SK-N-SH (cell line): ENCODE measurements at regions not wholly inside any gene's neighbourhood (a gene's known extent, or its start where the extent isn't known, plus 50 kb on each side); places are given as distances from the start of the nearest gene placed in this dataset.
"Not testable (repeated sequence)": the region's sequence is repeated elsewhere in the genome, so short reads cannot be mapped to it uniquely, and the experiment has no call there.

Experiments
- EP300 ChIP-seq, 2 experiments: IDR thresholded peaks; 2 replicates each; pipeline versions ENCODE4 v1.4.0 to v1.6.1; 2012; ENCODE audit warnings: borderline replicate concordance in 1 of 2, low read depth in 1 of 2, low read length in 1 of 2
- EZH2phosphoT487 ChIP-seq: fragments of 200-600 bp; sonication (generic); IDR thresholded peaks from 2 replicates; pipeline ENCODE4 v1.6.1; 2017; ENCODE audit warnings: low read depth, mixed run types, mild to moderate bottlenecking, antibody characterized with exemption, moderate library complexity, borderline replicate concordance
- FOXJ3 ChIP-seq: sonication (generic); formaldehyde crosslinking; IDR thresholded peaks from 2 replicates; pipeline ENCODE4 v1.5.1; 2020; ENCODE audit warnings: mild to moderate bottlenecking, missing genetic modification reagents
- JUND ChIP-seq: IDR thresholded peaks from 2 replicates; pipeline ENCODE4 v1.4.0; 2012
- MEF2A ChIP-seq: IDR thresholded peaks from 2 replicates; pipeline ENCODE4 v1.4.0; 2012; ENCODE audit warnings: low read depth, borderline replicate concordance
- NRF1 ChIP-seq: IDR thresholded peaks from 2 replicates; pipeline ENCODE4 v1.6.1; 2012; ENCODE audit warnings: low read depth, mild to moderate bottlenecking, low read length
- POLR2AphosphoS5 ChIP-seq: IDR thresholded peaks from 2 replicates; pipeline ENCODE4 v1.6.1; 2012; ENCODE audit warnings: low read depth, low read length
- RAD21 ChIP-seq: IDR thresholded peaks from 2 replicates; pipeline ENCODE4 v1.6.1; 2012; ENCODE audit warnings: mild to moderate bottlenecking, low read length
- RCOR1 ChIP-seq: fragments of 150-350 bp; IDR thresholded peaks from 2 replicates; pipeline ENCODE4 v1.6.1; 2017; ENCODE audit warnings: antibody characterized with exemption, low read length
- SMC3 ChIP-seq: IDR thresholded peaks from 2 replicates; pipeline ENCODE4 v1.6.1; 2012; ENCODE audit warnings: low read depth, low read length, improper control_type of control experiment
- TF ChIP-seq, protein P1 (sequence below): fragments of 150-350 bp; IDR thresholded peaks from 2 replicates; pipeline ENCODE4 v1.6.1; 2017; ENCODE audit warnings: antibody characterized with exemption, low read length, low read depth, borderline replicate concordance
- TF ChIP-seq, protein P2 (sequence below): fragments of 200-600 bp; sonication (generic); IDR thresholded peaks from 2 replicates; pipeline ENCODE4 v1.6.1; 2017; ENCODE audit warnings: antibody characterized with exemption, mild to moderate bottlenecking, moderate library complexity
- TF ChIP-seq, protein P3 (sequence below): IDR thresholded peaks from 2 replicates; pipeline ENCODE4 v1.6.1; 2012; ENCODE audit warnings: mild to moderate bottlenecking, low read depth, low read length, moderate library complexity

DNA sequence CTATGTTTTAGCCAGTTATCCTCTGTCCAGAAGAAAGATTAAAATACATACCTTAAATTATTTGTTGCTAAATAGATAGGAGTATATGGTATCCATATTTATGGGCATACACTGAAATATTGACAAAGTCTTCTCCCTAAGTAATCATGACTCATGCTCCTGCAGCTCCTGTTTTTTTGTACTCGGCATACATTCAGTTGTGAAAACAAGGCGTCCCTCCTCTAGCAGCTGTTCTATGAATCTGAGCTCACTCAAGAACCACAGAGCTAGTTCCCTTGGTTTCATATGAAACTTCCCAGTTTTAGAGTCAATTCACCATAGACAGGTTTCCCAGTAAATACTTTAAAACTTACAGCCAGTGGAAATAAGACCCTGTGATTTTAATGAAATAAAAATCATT is 168.7 kb upstream of the CDH7 start:
- TF ChIP-seq FOXJ3 (CRISPR knock-in tag); SMC3; POLR2AphosphoS5; EZH2phosphoT487; JUND; EP300 (IDR thresholded peaks at IDR 0.05; ENCODE audit: borderline replicate concordance in 1 of 2, low read depth in 1 of 2, low read length in 1 of 2); NRF1; RCOR1; RAD21; MEF2A: not testable (repeated sequence)
- TF ChIP-seq, protein P1, sequence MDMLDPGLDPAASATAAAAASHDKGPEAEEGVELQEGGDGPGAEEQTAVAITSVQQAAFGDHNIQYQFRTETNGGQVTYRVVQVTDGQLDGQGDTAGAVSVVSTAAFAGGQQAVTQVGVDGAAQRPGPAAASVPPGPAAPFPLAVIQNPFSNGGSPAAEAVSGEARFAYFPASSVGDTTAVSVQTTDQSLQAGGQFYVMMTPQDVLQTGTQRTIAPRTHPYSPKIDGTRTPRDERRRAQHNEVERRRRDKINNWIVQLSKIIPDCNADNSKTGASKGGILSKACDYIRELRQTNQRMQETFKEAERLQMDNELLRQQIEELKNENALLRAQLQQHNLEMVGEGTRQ, result not testable (repeated sequence)
- TF ChIP-seq, protein P2, sequence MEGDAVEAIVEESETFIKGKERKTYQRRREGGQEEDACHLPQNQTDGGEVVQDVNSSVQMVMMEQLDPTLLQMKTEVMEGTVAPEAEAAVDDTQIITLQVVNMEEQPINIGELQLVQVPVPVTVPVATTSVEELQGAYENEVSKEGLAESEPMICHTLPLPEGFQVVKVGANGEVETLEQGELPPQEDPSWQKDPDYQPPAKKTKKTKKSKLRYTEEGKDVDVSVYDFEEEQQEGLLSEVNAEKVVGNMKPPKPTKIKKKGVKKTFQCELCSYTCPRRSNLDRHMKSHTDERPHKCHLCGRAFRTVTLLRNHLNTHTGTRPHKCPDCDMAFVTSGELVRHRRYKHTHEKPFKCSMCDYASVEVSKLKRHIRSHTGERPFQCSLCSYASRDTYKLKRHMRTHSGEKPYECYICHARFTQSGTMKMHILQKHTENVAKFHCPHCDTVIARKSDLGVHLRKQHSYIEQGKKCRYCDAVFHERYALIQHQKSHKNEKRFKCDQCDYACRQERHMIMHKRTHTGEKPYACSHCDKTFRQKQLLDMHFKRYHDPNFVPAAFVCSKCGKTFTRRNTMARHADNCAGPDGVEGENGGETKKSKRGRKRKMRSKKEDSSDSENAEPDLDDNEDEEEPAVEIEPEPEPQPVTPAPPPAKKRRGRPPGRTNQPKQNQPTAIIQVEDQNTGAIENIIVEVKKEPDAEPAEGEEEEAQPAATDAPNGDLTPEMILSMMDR, result not testable (repeated sequence)
- TF ChIP-seq, protein P3, sequence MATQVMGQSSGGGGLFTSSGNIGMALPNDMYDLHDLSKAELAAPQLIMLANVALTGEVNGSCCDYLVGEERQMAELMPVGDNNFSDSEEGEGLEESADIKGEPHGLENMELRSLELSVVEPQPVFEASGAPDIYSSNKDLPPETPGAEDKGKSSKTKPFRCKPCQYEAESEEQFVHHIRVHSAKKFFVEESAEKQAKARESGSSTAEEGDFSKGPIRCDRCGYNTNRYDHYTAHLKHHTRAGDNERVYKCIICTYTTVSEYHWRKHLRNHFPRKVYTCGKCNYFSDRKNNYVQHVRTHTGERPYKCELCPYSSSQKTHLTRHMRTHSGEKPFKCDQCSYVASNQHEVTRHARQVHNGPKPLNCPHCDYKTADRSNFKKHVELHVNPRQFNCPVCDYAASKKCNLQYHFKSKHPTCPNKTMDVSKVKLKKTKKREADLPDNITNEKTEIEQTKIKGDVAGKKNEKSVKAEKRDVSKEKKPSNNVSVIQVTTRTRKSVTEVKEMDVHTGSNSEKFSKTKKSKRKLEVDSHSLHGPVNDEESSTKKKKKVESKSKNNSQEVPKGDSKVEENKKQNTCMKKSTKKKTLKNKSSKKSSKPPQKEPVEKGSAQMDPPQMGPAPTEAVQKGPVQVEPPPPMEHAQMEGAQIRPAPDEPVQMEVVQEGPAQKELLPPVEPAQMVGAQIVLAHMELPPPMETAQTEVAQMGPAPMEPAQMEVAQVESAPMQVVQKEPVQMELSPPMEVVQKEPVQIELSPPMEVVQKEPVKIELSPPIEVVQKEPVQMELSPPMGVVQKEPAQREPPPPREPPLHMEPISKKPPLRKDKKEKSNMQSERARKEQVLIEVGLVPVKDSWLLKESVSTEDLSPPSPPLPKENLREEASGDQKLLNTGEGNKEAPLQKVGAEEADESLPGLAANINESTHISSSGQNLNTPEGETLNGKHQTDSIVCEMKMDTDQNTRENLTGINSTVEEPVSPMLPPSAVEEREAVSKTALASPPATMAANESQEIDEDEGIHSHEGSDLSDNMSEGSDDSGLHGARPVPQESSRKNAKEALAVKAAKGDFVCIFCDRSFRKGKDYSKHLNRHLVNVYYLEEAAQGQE, result not testable (repeated sequence)
